ENCODE measurements at regions not wholly inside any gene's neighbourhood (a gene's known extent, or its start where the extent isn't known, plus 50 kb on each side); places are given as distances from the start of the nearest gene placed in this dataset.
A peak's percentile ranks its signal among the peaks of the same experiment; 100 is the strongest.
"Not testable (repeated sequence)": the region's sequence is repeated elsewhere in the genome, so short reads cannot be mapped to it uniquely, and the experiment has no call there.

DNA sequence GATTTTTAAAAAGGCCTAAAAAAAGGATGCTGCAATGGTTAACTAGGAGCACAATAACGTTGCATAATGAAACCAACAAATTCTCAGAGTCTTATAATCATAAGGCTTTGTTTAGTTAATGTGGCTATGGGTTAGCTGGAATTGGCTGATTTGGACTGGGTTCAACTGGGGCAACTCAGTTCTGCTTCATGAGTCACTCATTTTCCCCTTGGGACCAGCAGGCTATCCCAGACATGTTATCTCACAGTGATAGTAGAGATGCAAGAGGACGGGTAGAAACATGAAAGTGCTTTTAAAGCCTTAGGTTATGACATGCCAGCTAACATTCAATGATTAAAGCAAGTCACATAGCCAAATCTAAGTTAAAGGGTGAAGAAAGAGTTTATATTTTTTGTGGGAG is 189.2 kb upstream of the GK2 start:
- no peak for DNase-seq (ENCODE audit: extremely low spot score)
- 58% methylated on average over 2 of the region's 2 CpGs for whole genome bisulfite sequencing
- intact Hi-C loops (cut with DNase I): loop anchor here (5.0 kb wide), 1 partner anchor 515 kb away; no protein-coding TSS in a partner anchor
- TF ChIP-seq POLR2A (IDR thresholded peaks at IDR 0.05; ENCODE audit: low read depth) (no peak), EP300 (IDR thresholded peaks at IDR 0.05) (no peak), POLR2AphosphoS5 (IDR thresholded peaks at IDR 0.05) (no peak)
- TF ChIP-seq, protein P1, sequence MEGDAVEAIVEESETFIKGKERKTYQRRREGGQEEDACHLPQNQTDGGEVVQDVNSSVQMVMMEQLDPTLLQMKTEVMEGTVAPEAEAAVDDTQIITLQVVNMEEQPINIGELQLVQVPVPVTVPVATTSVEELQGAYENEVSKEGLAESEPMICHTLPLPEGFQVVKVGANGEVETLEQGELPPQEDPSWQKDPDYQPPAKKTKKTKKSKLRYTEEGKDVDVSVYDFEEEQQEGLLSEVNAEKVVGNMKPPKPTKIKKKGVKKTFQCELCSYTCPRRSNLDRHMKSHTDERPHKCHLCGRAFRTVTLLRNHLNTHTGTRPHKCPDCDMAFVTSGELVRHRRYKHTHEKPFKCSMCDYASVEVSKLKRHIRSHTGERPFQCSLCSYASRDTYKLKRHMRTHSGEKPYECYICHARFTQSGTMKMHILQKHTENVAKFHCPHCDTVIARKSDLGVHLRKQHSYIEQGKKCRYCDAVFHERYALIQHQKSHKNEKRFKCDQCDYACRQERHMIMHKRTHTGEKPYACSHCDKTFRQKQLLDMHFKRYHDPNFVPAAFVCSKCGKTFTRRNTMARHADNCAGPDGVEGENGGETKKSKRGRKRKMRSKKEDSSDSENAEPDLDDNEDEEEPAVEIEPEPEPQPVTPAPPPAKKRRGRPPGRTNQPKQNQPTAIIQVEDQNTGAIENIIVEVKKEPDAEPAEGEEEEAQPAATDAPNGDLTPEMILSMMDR (IDR thresholded peaks at IDR 0.05): no peak
- H3K27ac ChIP-seq (replicated peaks in 1 of 4): peak overlapping the region; percentile 79 to 87 (median 83)
- H3K27me3 ChIP-seq: no peaks in the 10 kb centered on the region
- peaks cover 20 to 46% (median 35%) of the 10 kb centered on the region in 4 donors for H3K4me1 ChIP-seq
- H3K36me3 ChIP-seq: no peaks in the 10 kb centered on the region
- H3K9me3 ChIP-seq: no peaks in the 10 kb centered on the region
- no peak overlapping the region for H3K4me3 ChIP-seq

DNA sequence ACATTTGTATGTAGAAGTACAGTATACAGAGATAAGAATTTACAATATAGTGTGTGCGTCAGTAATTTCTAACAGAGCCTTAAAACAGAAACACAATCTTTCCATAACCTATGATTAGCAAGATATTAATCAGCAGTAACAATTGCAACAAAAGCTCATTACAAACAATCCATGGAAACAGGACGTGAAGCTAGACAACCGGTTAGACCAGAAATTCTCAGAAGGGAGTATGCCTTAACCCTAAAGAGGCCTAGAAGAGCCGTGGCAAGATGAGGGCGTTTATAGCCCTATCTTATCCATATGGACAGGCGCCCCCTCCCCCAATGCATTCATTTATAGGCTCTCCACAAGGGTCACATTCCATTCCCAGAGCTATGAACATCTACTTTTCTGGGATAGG is 184.2 kb upstream of the GK2 start:
- H3K27me3 ChIP-seq; H3K27ac ChIP-seq (replicated peaks in 1 of 4); H3K9me3 ChIP-seq; H3K4me3 ChIP-seq; DNase-seq (ENCODE audit: extremely low spot score); intact Hi-C loops (cut with DNase I); H3K36me3 ChIP-seq: not testable (repeated sequence)
- WGBS: 83% methylated on average over 6 of the region's 6 CpGs
- H3K4me1 ChIP-seq: peaks cover 6 to 33% (median 16%) of the 10 kb centered on the region in 4 donors

DNA sequence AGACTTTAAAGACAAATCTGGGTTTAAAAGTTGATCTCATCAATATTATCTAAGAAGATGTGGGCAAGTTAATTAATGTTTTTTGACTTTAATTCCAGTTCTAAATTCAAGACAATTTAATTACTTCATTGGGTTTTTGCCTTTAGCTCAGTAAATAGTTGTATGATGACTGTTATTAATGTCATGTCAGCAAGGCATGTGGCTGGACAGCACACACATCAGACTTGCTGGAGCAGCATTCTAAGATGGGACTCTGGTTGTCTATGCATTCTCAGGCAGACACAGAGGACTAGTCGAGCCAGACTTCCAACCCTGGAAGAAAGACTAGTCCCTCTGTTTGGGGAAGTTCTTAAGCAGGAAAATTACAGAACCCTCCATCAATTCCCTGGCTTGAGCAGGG is 180.7 kb upstream of the GK2 start:
- Histone ChIP-seq H3K9me3 (no peaks in the 10 kb centered on the region), H3K4me1 (peaks cover 16 to 45% (median 34%) of the 10 kb centered on the region in 4 donors), H3K4me3 (no peak overlapping the region), H3K27ac (replicated peaks in 1 of 4) (no peak overlapping the region), H3K27me3 (no peaks in the 10 kb centered on the region), H3K36me3 (no peaks in the 10 kb centered on the region)
- intact Hi-C loops (cut with DNase I): loop anchor here (10.0 kb wide), 1 partner anchor 634 kb away; no protein-coding TSS in a partner anchor
- 88% methylated on average over 1 of the region's 1 CpG for WGBS
- no peak for TF ChIP-seq POLR2AphosphoS5 (IDR thresholded peaks at IDR 0.05)
- no peak for TF ChIP-seq EP300 (IDR thresholded peaks at IDR 0.05)
- no peak for TF ChIP-seq POLR2A (IDR thresholded peaks at IDR 0.05; ENCODE audit: low read depth)
- TF ChIP-seq, protein P1 (IDR thresholded peaks at IDR 0.05): no peak
- no peak for DNase-seq (ENCODE audit: extremely low spot score)

DNA sequence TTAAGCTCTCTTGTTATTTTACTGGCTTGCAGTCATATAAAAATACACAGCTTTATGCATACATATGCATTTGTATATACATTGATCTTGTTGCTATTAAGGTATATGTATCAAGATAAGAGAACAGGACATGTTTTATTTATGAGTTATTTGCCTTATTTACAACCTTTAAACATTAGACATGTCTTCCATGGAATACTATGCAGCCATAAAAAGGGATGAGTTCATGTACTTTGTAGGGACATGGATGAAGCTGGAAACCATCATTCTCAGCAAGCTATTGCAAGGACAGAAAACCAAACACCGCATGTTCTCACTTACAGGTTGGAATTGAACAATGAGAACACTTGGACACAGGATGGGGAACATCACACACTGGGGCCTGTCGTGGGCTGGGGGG is 179.2 kb upstream of the GK2 start:
- H3K36me3 ChIP-seq; H3K4me3 ChIP-seq; H3K9me3 ChIP-seq; H3K27me3 ChIP-seq; DNase-seq (ENCODE audit: extremely low spot score); H3K27ac ChIP-seq (replicated peaks in 1 of 4): not testable (repeated sequence)
- peaks cover 16 to 52% (median 36%) of the 10 kb centered on the region in 4 donors for H3K4me1 ChIP-seq
- intact Hi-C loops (cut with DNase I): loop anchor here (10.0 kb wide), 1 partner anchor 632 kb away; no protein-coding TSS in a partner anchor
- 94% methylated on average over 2 of the region's 2 CpGs for WGBS

DNA sequence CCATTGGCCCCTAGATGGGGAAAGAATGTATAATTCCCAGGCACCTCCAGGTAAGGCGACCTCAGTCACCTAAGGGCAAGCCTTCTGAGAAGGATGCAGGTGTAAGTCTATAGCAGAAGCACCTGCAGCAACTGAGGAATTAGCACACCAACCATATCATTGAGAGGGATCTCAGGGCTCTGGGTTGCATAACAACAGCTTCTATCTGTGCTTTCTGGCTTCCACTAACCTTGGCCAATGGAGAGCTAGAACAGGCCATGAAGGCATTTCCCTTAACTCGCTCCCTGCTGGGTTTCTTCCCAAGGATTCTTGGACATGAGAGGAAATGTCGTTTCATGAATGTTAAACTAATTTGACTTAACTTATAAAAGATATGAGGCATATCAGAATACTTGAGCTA is 177.8 kb upstream of the GK2 start:
- H3K4me1 ChIP-seq: peaks cover 14 to 50% (median 30%) of the 10 kb centered on the region in 4 donors
- DNase-seq (ENCODE audit: extremely low spot score): no peak
- peak overlapping the region; percentile 46 to 73 (median 57) for H3K27ac ChIP-seq (replicated peaks in 1 of 4)
- H3K36me3 ChIP-seq: no peaks in the 10 kb centered on the region
- intact Hi-C loops (cut with DNase I): loop anchor here (10.0 kb wide), 1 partner anchor 631 kb away; no protein-coding TSS in a partner anchor
- WGBS: 80% methylated on average over 3 of the region's 3 CpGs
- no peaks in the 10 kb centered on the region for H3K9me3 ChIP-seq
- no peak overlapping the region for H3K4me3 ChIP-seq
- TF ChIP-seq POLR2A (IDR thresholded peaks at IDR 0.05; ENCODE audit: low read depth) (no peak), POLR2AphosphoS5 (IDR thresholded peaks at IDR 0.05) (no peak), EP300 (IDR thresholded peaks at IDR 0.05) (no peak)
- TF ChIP-seq, protein P1 (IDR thresholded peaks at IDR 0.05): no peak
- H3K27me3 ChIP-seq: no peaks in the 10 kb centered on the region

DNA sequence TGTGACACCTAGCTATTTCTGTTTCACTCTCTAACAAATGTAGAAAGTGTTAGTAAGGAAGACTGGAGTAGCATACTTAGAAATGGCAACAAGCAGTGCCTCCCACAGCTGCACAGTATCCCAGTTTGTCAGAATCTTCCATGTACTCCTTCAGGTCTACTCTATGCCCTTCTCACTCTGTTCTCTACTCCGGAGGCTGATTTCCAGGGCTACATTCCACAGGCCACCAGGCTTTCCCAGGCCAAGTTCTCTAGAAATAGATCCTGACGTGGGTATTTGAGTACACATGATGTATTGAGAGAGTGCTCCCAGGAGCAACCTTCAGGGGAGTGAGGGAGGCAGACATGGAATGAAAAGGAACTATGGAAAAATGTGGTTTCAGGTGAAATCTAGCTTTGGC is 177.3 kb upstream of the GK2 start:
- H3K4me3 ChIP-seq: no peak overlapping the region
- intact Hi-C loops (cut with DNase I): loop anchor here (10.0 kb wide), 1 partner anchor 631 kb away; no protein-coding TSS in a partner anchor
- 40% methylated on average over 2 of the region's 2 CpGs for WGBS
- no peak for TF ChIP-seq POLR2AphosphoS5 (IDR thresholded peaks at IDR 0.05)
- TF ChIP-seq, protein P1 (IDR thresholded peaks at IDR 0.05): no peak
- no peak for TF ChIP-seq EP300 (IDR thresholded peaks at IDR 0.05)
- TF ChIP-seq POLR2A (IDR thresholded peaks at IDR 0.05; ENCODE audit: low read depth): no peak
- peak overlapping the region; percentile 46 to 73 (median 57) for H3K27ac ChIP-seq (replicated peaks in 1 of 4)
- no peaks in the 10 kb centered on the region for H3K9me3 ChIP-seq
- no peaks in the 10 kb centered on the region for H3K27me3 ChIP-seq
- no peaks in the 10 kb centered on the region for H3K36me3 ChIP-seq
- DNase-seq (ENCODE audit: extremely low spot score): no peak
- H3K4me1 ChIP-seq: peaks cover 10 to 47% (median 25%) of the 10 kb centered on the region in 4 donors

All from esophagus muscularis mucosa (tissue), 4 donors.